ENCODE measurements at regions not wholly inside any gene's neighbourhood (a gene's known extent, or its start where the extent isn't known, plus 50 kb on each side); places are given as distances from the start of the nearest gene placed in this dataset.

DNA sequence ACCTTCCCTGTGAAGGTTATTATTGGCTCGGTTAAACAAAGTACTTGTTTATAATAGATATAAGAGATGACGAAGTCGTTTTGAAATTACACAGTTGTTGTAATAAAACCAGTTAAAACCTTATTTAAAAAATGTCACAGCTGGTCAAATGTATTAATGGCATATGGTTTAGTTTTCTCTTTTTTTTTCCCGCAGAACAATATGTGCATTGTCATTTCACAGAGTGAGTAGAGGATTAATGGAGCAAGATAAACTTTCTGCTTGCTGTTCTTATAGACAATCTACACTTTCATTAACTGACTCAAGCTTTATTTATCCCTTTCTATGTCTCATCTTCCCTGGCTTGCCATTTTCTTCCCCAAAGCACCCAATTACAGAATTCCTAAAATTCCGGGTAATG lies 404.3 kb upstream of the NPVF start:
- no peak overlapping the region for H3K9ac ChIP-seq (replicated peaks; ENCODE audit: extremely low read depth, insufficient read depth, low read length)
- no peak overlapping the region for H2AFZ ChIP-seq (ENCODE audit: low read depth, low read length)
- BruUV-seq (replicated peaks): no TSS peak
- H3K27ac ChIP-seq (ENCODE audit: insufficient read depth, low read depth, low read length): no peak overlapping the region
- no peak overlapping the region for H3K4me3 ChIP-seq (replicated peaks in 1 of 3; ENCODE audit: insufficient read depth in 1 of 3, low read depth in 1 of 3, low read length in 3 of 3)
- H3K9me1 ChIP-seq (replicated peaks; ENCODE audit: control insufficient read depth, extremely low read depth, insufficient read depth, low read length): no peaks in the 10 kb centered on the region
- no peaks in the 10 kb centered on the region for H3K36me3 ChIP-seq (ENCODE audit: control insufficient read depth in 2 of 2, extremely low read depth in 1 of 2, insufficient read depth in 2 of 2, low read length in 2 of 2)
- TF ChIP-seq GATA2 (IDR thresholded peaks at IDR 0.05; ENCODE audit: insufficient read depth, insufficient read length, low read depth, low read length) (no peak), POLR2AphosphoS5 (IDR thresholded peaks at IDR 0.05; ENCODE audit: insufficient read depth, low read depth, low read length) (no peak), EZH2 (IDR thresholded peaks at IDR 0.05; ENCODE audit: borderline replicate concordance, low read depth, low read length, severe bottlenecking) (no peak), MYC (IDR thresholded peaks at IDR 0.05; ENCODE audit: low read depth, low read length) (no peak), POLR2A (IDR thresholded peaks at IDR 0.05; ENCODE audit: low read depth, low read length) (no peak), FOS (IDR thresholded peaks at IDR 0.05; ENCODE audit: borderline replicate concordance, insufficient read depth, low read length) (no peak), JUN (IDR thresholded peaks at IDR 0.05; ENCODE audit: borderline replicate concordance, insufficient read depth, insufficient read length, low read depth) (no peak)
- TF ChIP-seq, protein P1, sequence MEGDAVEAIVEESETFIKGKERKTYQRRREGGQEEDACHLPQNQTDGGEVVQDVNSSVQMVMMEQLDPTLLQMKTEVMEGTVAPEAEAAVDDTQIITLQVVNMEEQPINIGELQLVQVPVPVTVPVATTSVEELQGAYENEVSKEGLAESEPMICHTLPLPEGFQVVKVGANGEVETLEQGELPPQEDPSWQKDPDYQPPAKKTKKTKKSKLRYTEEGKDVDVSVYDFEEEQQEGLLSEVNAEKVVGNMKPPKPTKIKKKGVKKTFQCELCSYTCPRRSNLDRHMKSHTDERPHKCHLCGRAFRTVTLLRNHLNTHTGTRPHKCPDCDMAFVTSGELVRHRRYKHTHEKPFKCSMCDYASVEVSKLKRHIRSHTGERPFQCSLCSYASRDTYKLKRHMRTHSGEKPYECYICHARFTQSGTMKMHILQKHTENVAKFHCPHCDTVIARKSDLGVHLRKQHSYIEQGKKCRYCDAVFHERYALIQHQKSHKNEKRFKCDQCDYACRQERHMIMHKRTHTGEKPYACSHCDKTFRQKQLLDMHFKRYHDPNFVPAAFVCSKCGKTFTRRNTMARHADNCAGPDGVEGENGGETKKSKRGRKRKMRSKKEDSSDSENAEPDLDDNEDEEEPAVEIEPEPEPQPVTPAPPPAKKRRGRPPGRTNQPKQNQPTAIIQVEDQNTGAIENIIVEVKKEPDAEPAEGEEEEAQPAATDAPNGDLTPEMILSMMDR (IDR thresholded peaks at IDR 0.05; ENCODE audit: extremely low read depth in 1 of 2, insufficient read depth in 1 of 2, low read depth in 1 of 2, low read length in 2 of 2): no peak
- TF ChIP-seq, protein P2, sequence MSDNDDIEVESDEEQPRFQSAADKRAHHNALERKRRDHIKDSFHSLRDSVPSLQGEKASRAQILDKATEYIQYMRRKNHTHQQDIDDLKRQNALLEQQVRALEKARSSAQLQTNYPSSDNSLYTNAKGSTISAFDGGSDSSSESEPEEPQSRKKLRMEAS (IDR thresholded peaks at IDR 0.05; ENCODE audit: insufficient read depth, insufficient read length): no peak
- DNase-seq (ENCODE audit: low read depth, low spot score) (no peak), FAIRE-seq (no peak)
- ChIA-PET POLR2A (no interaction called here), CTCF (no interaction called here)
- dilution Hi-C loops (cut with MboI; ENCODE audit: extremely low pct_ligation_motif_present, low sequenced_read_pairs) (no loop called here), intact Hi-C loops (cut with micrococcal nuclease) (no loop called here)
- no peaks in the 10 kb centered on the region for H3K4me1 ChIP-seq (ENCODE audit: control insufficient read depth, extremely low read depth, insufficient read depth, low read length)
- H3K9me3 ChIP-seq (replicated peaks; ENCODE audit: control insufficient read depth, insufficient read depth, low read length): no peaks in the 10 kb centered on the region
- H3K4me2 ChIP-seq (ENCODE audit: insufficient read depth, low read length): no peak overlapping the region
- H4K20me1 ChIP-seq (replicated peaks; ENCODE audit: control insufficient read depth, extremely low read depth, insufficient read depth, low read length): no peaks in the 10 kb centered on the region
- no peaks in the 10 kb centered on the region for H3K27me3 ChIP-seq (ENCODE audit: control insufficient read depth in 2 of 2, insufficient read depth in 2 of 2, low read length in 2 of 2)
- no peaks in the 10 kb centered on the region for H3K79me2 ChIP-seq (ENCODE audit: control insufficient read depth, insufficient read depth, low read length)
